HEK293T (cell line): ENCODE measurements at regions not wholly inside any gene's neighbourhood (a gene's known extent, or its start where the extent isn't known, plus 50 kb on each side); places are given as distances from the start of the nearest gene placed in this dataset.

Source experiments
- CTCF ChIA-PET: fragments of 350-600 bp; formaldehyde crosslinking; extraction: SDS; loops from one replicate; lab custom pipeline; 2021; ENCODE audit warnings: antibody characterized with exemption, inconsistent platforms; lab: Yijun Ruan, JAX
- POLR2A ChIA-PET: fragments of 350-600 bp; formaldehyde crosslinking; extraction: SDS; loops from one replicate; lab custom pipeline; 2020; ENCODE audit warnings: antibody characterized with exemption, inconsistent platforms; lab: Yijun Ruan, JAX
- DNase-seq: peaks from one replicate; pipeline ENCODE4 v3.0.0; 2012; ENCODE audit warnings: mixed read lengths; ENCODE audit errors: extremely low spot score
- ARNT ChIP-seq: fragments of 450-650 bp; IDR thresholded peaks from 2 replicates; pipeline ENCODE4 v1.6.1; 2017; ENCODE audit warnings: mild to moderate bottlenecking
- BHLHE40 ChIP-seq: fragments of 450-650 bp; IDR thresholded peaks from 2 replicates; pipeline ENCODE4 v1.6.1; 2016; ENCODE audit warnings: mild to moderate bottlenecking, moderate library complexity, borderline replicate concordance
- CTBP1 ChIP-seq: fragments of 450-650 bp; IDR thresholded peaks from 2 replicates; pipeline ENCODE4 v1.6.1; 2016; ENCODE audit warnings: borderline replicate concordance
- ELF4 ChIP-seq: fragments of 450-650 bp; IDR thresholded peaks from 2 replicates; pipeline ENCODE4 v1.6.1; 2017; ENCODE audit warnings: antibody characterized with exemption
- FOXA1 ChIP-seq: fragments of 450-650 bp; IDR thresholded peaks from 2 replicates; pipeline ENCODE4 v1.6.1; 2016; ENCODE audit warnings: mild to moderate bottlenecking
- FOXK2 ChIP-seq: fragments of 450-650 bp; IDR thresholded peaks from 2 replicates; pipeline ENCODE4 v1.6.1; 2016; ENCODE audit warnings: mild to moderate bottlenecking
- FOXM1 ChIP-seq: fragments of 450-650 bp; IDR thresholded peaks from 2 replicates; pipeline ENCODE4 v1.6.1; 2017; ENCODE audit warnings: mild to moderate bottlenecking, borderline replicate concordance
- HDGF ChIP-seq: fragments of 450-650 bp; IDR thresholded peaks from 2 replicates; pipeline ENCODE4 v1.6.1; 2017; ENCODE audit warnings: antibody characterized with exemption, borderline replicate concordance
- L3MBTL2 ChIP-seq: fragments of 450-650 bp; conservative IDR thresholded peaks from 2 replicates; pipeline ENCODE4 v1.6.1; 2016; ENCODE audit warnings: mild to moderate bottlenecking
- LEF1 ChIP-seq: fragments of 450-650 bp; IDR thresholded peaks from 2 replicates; pipeline ENCODE4 v1.6.1; 2017; ENCODE audit warnings: mild to moderate bottlenecking, borderline replicate concordance
- NFRKB ChIP-seq: fragments of 450-650 bp; IDR thresholded peaks from 2 replicates; pipeline ENCODE4 v1.6.1; 2016; ENCODE audit warnings: mild to moderate bottlenecking, moderate library complexity
- SP1 ChIP-seq: fragments of 450-650 bp; IDR thresholded peaks from 2 replicates; pipeline ENCODE4 v1.6.1; 2017
- SUZ12 ChIP-seq: fragments of 450-650 bp; IDR thresholded peaks from 2 replicates; pipeline ENCODE4 v1.6.1; 2016; ENCODE audit warnings: mild to moderate bottlenecking
- TARDBP ChIP-seq: fragments of 450-650 bp; IDR thresholded peaks from 2 replicates; pipeline ENCODE4 v1.6.1; 2016
- ZNF384 ChIP-seq: fragments of 450-650 bp; IDR thresholded peaks from 2 replicates; pipeline ENCODE4 v1.6.1; 2016
- TF ChIP-seq, protein P1 (sequence below): fragments of 450-650 bp; IDR thresholded peaks from 2 replicates; pipeline ENCODE4 v1.6.1; 2016

DNA sequence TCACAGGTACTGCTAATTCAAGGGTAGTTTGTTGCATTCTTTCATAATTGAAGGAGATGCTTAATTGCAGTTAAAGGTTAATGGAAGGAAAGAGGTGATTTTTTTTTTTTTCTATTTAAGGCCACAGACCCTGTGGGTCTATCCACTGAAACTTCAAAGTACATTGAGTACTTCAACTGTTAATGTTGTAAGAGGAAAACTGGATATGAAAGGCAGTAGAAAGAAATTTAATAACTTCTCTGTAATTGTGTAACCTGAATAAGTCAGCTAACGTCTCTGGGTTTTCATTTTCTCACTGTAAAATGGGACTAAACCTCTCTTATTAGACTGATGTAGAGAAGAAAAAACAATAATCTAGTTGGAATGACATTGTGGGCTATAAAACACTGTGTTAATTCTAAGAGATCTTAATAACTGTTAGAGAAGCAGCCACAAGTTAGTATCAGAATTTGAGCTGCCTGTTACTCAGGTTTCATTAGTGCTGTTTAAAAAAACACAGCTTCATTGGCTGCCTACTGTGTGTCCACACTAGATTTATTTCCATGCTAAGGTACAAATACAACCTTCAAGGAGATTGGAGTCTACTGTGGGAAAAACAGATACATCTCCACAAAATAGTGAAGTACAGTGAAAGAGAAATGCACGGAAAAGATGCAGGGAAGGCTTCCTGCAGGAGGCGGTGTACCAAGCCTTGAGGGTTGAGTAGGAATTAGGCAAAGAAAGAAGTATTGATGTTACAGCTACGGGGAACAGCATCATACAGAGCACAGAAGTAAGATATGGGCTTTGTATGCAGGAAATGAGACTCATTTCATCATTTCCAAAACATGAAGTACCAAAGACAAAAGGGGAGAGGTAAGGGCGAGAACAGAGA, 483.6 kb downstream of the TAFA4 start:
- ChIA-PET POLR2A (no interaction called here), CTCF (no interaction called here)

DNA sequence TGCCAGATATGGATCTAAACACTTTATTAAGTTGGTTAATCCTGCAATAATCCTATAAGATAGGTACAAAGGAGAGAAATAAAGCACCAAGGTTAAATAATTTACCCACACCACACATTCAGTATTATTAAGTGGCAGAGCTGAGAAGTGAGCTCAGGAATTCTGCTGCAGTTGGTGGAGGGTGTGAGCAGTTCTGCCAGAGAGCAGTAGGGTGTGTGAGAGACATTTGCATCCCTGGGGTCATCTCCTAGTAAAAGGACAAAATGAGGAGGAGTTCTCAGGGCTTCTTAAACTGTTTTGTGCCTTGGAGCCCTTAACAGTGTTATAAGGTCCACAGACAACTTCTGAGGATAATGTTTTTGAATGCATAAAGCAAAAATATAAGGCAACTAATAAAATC, 484.5 kb downstream of the TAFA4 start:
- POLR2A ChIA-PET, result no interaction called here
- TF ChIP-seq BHLHE40 (no peak), FOXA1 (no peak), ELF4 (no peak), L3MBTL2 (no peak), SP1 (no peak), FOXK2 (no peak), TARDBP (no peak), FOXM1 (no peak), HDGF (no peak), NFRKB (no peak), LEF1 (no peak), CTBP1 (no peak), ARNT (no peak), SUZ12 (no peak)
- TF ChIP-seq, protein P1, sequence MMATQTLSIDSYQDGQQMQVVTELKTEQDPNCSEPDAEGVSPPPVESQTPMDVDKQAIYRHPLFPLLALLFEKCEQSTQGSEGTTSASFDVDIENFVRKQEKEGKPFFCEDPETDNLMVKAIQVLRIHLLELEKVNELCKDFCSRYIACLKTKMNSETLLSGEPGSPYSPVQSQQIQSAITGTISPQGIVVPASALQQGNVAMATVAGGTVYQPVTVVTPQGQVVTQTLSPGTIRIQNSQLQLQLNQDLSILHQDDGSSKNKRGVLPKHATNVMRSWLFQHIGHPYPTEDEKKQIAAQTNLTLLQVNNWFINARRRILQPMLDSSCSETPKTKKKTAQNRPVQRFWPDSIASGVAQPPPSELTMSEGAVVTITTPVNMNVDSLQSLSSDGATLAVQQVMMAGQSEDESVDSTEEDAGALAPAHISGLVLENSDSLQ, result no peak
- CTCF ChIA-PET, result no interaction called here
- DNase-seq, result no peak

More for the DNA sequence above, 483.6 kb downstream of the TAFA4 start:
- no peak for DNase-seq
- TF ChIP-seq ELF4 (no peak), TARDBP (no peak), L3MBTL2 (no peak)

DNA sequence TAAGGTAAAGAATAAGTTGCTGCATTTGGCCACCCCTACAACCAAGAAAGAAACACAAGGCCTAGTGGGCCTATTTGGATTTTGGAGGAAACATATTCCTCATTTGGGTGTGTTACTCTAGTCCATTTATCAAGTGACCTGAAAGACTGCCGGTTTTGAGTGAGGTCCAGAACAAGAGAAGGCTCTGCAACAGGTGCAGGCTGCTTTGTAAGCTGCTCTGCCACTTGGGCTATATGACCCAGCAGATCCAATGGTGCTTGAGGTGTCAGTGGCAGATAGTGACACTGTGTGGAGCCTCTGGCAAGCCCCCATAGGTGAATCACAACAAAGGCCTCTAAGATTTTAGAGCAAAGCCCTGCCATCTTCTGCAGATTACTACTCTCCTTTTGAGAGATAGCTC, 491.3 kb downstream of the TAFA4 start:
- no peak for DNase-seq
- ChIA-PET POLR2A (no interaction called here), CTCF (no interaction called here)
- TF ChIP-seq L3MBTL2, result no peak
- no peak for TF ChIP-seq FOXA1
- TF ChIP-seq BHLHE40, result no peak
- no peak for TF ChIP-seq NFRKB
- TF ChIP-seq, protein P1, result no peak
- no peak for TF ChIP-seq CTBP1
- no peak for TF ChIP-seq ELF4
- no peak for TF ChIP-seq SUZ12
- TF ChIP-seq ARNT, result no peak
- TF ChIP-seq SP1, result no peak
- no peak for TF ChIP-seq ZNF384
- TF ChIP-seq LEF1, result no peak
- TF ChIP-seq FOXM1, result no peak
- TF ChIP-seq TARDBP, result no peak
- no peak for TF ChIP-seq HDGF
- TF ChIP-seq FOXK2, result no peak

DNA sequence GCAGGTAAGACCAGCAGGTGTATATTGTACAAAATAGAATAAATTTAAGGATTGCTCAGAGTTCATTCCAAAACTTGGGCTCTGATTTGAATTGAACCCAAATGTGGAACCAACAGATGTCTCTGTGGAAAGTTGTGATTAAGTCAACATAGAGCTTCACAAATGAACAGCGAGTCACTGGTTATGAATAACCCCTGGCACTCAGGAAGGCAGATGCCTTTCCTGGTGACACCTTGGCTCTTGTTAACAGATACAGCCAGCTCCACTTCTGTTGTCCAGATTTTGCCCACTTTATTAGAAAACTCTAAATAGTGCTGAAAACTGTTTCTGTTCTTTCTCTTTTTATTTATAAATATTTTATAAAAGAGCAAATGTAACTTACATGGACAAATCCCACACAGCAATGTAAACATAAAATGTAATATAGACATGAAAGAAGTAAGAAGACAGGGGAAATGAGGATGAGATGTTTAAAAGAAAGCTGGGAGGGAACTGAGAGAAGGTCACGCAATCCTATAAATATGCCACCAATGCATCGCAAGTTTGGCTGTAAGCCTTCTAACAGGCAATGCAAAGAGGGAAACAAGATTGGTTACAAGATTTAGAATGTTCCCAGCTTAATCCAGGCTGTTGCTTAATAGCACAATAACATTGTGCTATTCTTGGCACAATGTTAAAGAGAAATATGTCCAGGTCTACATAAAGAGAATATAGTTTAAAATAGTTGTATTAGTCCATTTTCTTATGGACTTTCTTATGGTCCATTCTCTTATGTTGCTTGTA, 495.5 kb downstream of the TAFA4 start:
- POLR2A ChIA-PET, result no interaction called here
- TF ChIP-seq SUZ12, result no peak
- TF ChIP-seq TARDBP, result no peak
- no peak for TF ChIP-seq FOXA1
- TF ChIP-seq FOXK2, result no peak
- TF ChIP-seq L3MBTL2, result no peak
- TF ChIP-seq LEF1, result no peak
- TF ChIP-seq ELF4, result no peak
- no peak for TF ChIP-seq HDGF
- TF ChIP-seq, protein P1, result no peak
- no peak for TF ChIP-seq NFRKB
- no peak for TF ChIP-seq CTBP1
- no peak for TF ChIP-seq ARNT
- CTCF ChIA-PET, result no interaction called here
- DNase-seq, result no peak

DNA sequence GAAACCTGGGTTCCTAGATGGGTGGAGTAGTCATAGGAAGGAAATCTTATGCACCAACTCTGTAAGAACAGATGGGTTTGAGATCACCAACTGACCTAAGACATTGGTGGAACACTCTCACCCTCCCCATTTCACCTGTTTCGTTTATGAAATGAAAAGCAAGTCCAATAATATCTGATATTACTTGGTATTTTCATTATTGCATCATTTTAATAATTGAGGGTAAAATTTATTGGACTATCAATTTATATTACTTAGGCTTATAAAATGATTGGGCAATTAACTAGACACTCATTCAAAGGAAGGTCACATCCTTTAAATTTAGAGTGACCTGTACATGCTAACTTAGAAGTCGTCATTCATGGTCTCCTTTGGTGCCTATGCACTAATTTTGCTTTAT, 503.9 kb downstream of the TAFA4 start:
- no peak for DNase-seq
- ChIA-PET POLR2A (no interaction called here), CTCF (no interaction called here)
- TF ChIP-seq L3MBTL2 (no peak), LEF1 (no peak), FOXM1 (no peak), CTBP1 (no peak), SUZ12 (no peak), FOXA1 (no peak), FOXK2 (no peak), BHLHE40 (no peak), ZNF384 (no peak), TARDBP (no peak)
- TF ChIP-seq, protein P1, result no peak
